Activated naive CD4-positive, alpha-beta T cell treated with anti-CD3 and anti-CD28 coated beads, Interleukin-2, amount 50 U/mL, for 16 hours (primary cell): ENCODE measurements at regions not wholly inside any gene's neighbourhood (a gene's known extent, or its start where the extent isn't known, plus 50 kb on each side); places are given as distances from the start of the nearest gene placed in this dataset.

Source experiments
- DNase-seq: peaks from one replicate; pipeline ENCODE4 v3.0.0-alpha.2; 2020

- DNase-seq = no peak
Measured at GRCh38 chr17:79364315-79365094, 246.3 kb downstream of the RBFOX3 start.

GRCh38 chr17:79363552-79364275, 247.1 kb downstream of the RBFOX3 start:
- DNase-seq = no peak

- no peak for DNase-seq
Measured at GRCh38 chr17:79362772-79363305, 248.0 kb downstream of the RBFOX3 start.

DNA sequence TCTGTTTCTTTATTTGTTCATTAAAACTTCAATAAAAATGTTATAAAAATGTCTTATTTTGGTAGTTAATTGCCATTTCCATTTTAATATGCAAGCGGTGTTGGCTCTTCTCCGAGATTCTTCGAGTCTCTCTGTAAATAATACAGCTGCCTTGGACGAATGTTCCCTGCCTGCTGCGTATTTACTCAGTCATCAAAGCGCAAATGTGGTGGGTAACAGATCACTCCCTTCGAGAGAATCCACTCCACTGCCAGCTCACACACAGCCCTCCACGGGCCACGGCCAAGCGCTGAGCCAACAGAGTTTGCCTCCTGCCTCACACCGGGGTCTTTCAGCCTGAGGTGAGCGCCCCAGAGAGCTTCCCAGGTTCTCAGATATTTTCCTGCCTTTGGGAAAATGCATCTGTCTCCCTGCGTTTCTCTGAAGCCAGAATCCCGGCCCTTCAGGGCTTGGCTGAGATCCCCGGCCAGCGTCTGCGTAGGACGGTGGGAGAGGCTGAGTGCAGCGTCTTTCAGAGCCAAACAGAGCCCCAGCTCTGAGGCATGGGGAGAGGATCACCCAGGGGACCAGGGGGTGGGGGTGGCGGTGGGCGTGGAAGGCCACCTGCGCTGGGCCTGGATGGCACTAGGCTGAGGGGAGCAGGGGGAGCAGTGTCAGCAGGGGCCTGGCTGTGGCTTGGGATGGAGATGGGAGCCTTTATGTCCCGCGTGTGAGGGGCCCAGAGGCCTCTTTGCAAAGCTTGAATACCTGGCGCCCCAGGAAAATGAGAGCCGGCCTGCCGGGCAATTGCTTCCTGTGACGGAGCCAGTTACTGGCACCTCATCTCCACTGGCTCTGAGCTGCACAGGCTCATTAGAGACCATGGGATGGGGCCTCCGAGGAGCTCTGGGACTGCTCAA, 248.7 kb downstream of the RBFOX3 start:
- no peak for DNase-seq

GRCh38 chr17:79361221-79361734, 249.6 kb downstream of the RBFOX3 start:
- DNase-seq = no peak

- no peak for DNase-seq
Measured at GRCh38 chr17:79360196-79360595, 250.7 kb downstream of the RBFOX3 start.

DNA sequence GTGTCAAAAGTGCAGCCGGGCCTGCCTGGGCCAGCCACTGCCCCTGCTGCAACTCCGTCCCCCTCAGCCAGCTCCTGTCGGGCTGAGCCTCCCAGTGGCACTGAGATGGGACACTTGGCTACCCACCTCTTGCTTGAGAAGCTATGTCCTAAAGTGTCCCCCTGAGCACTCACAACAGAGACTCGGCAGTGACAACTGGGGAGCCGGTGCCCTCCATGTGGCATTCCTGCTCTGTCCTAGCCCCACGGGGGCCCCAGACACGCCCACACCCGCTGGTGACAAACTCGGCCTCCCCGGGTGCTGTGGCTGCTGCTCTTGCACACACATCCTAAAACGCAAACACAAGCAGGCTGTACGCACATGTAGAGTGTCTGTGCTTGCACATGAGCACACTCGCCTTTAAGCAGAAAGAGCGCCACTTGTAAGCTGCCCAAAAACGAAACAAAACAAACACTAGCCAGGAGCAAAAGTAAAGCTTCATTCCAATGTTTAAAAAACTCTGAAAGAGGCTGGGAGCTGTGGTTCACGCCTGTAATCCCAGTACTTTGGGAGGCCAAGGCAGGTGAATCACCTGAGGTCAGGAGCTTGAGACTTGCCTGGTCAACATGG, 253.9 kb downstream of the RBFOX3 start:
- no peak for DNase-seq

- DNase-seq = no peak
Measured at GRCh38 chr17:79355165-79355564, 255.7 kb downstream of the RBFOX3 start.

DNA sequence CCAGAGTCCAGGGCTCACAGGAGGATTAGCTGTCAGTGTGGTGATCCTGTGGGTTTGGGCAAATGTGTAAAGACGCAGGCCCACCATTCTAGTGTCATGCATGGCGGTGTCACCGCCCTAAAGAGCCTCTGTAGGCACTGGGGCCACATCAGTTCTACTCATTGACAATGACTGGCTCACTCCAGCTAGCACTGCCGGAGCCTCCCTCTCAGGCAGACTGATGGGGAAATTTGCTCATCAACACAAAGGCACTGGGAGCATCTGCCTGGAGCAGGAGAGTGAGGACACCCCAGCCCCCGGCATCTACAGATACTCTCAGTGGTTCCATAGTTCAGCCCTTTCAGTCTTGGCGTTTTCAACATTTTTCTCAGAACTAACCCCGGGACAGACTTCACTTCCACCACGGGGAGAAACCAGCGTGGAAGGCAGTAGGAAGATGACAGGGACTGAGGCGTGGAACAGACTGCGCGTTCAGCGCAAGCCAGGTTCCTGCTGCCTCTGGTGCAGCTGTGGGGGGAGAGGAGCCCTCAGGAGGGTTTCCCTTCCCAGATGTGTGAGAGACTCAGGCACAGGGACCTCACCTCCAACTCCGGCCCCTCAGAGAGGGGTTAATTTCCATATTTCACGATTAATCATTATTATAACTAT, 256.6 kb downstream of the RBFOX3 start:
- DNase-seq = no peak

DNA sequence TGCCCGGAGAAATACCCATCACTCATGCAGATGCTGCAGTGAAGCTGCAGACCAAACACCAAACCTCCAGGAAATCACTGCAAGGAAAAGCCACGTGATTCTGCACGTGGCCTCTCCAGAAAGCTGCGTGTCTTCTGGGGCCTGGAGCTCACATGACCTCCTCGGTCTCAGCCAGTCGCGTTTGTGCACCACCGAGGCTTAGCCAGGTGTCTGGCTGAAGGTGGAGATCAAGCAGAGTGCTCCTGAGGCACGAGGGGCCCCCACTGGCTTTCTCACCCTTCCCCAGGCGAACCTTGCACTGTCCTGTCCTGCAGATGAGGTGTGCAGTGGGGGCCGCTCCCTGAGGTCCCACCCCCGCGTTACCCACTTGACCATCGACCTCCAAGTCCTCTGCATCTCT, 257.3 kb downstream of the RBFOX3 start:
- no peak for DNase-seq

- DNase-seq = no peak
Measured at GRCh38 chr17:79353016-79353415, 257.8 kb downstream of the RBFOX3 start.

DNA sequence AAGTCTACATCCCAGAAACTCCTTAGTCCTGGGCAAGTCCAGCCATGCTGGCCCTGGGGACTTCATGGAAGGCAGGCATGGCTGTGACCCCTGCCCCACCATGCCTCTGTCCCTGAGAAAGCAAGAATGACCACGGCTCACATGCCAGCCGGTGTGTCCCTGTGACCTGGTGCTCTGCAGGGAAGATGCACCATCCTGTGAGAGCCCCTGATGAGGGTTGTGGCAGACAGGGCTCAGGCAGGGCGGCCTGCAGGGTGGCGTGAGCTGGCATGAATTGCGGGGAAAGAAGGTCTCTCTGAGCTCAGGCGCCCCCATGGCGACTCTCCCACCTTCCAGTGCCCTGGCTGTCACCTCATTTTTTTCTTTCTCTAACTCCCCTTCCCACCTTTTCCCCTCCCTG, 260.3 kb downstream of the RBFOX3 start:
- no peak for DNase-seq

DNA sequence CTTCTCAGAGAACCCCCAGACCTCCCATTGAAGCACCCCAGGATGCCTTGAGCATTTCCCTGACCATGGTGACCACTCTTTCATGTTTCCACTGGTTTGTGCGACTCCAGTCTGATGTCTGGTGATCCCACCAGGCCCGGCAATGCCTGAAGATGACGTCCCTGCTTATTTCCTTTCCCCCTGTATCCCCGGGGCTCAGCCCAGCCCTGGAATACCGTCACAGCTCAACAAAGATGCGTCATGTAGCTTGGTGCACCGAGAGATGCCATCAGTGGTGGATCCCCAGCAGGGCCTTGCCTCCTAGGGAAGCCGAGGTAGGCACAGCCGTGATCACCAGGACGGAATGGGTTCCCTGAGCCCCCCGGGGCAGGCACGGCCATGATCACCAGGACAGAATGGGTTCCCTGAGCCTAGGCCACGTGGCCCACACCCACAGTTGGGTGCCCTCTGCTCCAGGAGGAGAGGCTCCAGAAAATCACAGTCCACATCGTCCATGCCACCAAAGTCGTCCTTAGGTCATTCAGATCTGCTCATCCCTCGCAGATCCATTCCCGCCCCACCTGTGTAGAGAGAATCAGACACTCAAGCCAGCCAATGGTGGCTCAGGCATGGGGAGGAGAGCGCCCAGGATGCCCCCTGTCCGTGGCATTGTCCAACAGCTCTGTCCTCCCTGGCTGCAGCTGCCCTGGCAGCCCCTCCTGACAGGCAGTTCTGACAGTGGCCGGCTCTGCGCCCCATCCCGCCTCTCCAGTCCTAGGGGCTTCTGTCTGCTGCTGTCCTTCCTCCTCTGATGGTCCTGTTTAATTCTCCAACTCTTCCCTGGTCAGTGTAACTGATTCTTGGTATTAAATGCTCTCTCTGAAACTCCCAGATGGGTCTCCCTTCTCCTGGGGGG, 261.1 kb downstream of the RBFOX3 start:
- DNase-seq = no peak

DNA sequence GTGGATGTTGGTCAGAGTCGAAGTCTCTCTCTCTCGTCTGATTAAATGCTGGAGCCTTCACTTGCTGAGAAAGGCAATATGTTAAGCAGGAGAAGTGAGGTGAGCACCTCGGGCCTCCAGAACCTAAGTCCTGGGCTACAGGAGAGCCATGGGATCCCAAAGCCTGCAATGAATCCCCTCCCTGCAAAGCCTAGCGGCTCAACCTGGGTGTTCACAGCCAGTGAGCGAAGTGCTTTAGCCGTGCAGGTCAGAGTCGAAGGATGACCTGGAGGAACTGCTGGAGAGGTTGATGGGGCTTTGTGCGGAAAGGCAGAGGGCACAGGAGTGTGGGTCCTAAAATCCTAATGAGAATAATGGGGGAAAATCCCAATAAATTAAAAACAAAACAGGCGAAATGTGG, 267.8 kb downstream of the ENGASE start:
- no peak for DNase-seq

GRCh38 chr17:79341816-79342215, 267.2 kb downstream of the ENGASE start:
- no peak for DNase-seq

DNA sequence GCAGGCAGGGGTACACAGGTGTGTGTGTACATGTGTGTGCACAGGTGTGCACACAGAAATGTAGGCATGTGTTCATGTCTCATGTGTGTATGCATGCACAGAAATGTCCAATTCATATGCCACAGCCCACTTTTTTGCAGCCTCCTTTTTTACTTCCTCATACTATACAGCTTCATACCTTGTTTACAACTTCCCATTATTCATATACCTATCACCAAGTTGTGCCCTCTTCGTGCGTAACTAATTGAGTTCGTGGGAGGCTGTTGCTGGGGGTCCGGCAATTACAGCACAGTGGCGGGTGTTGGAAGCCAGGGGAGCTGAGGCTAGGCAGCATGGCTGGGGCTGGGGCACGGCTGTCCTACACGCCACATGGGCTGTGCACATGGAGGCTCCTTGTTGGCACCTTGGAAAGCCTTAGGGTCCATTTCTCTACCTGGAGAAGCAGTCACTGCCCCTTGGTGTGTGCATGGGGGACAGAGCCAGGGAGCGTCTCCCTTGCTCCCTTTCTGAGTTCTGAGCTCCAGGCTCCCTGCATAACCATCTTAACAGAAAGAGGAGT, 266.7 kb downstream of the ENGASE start:
- no peak for DNase-seq

DNA sequence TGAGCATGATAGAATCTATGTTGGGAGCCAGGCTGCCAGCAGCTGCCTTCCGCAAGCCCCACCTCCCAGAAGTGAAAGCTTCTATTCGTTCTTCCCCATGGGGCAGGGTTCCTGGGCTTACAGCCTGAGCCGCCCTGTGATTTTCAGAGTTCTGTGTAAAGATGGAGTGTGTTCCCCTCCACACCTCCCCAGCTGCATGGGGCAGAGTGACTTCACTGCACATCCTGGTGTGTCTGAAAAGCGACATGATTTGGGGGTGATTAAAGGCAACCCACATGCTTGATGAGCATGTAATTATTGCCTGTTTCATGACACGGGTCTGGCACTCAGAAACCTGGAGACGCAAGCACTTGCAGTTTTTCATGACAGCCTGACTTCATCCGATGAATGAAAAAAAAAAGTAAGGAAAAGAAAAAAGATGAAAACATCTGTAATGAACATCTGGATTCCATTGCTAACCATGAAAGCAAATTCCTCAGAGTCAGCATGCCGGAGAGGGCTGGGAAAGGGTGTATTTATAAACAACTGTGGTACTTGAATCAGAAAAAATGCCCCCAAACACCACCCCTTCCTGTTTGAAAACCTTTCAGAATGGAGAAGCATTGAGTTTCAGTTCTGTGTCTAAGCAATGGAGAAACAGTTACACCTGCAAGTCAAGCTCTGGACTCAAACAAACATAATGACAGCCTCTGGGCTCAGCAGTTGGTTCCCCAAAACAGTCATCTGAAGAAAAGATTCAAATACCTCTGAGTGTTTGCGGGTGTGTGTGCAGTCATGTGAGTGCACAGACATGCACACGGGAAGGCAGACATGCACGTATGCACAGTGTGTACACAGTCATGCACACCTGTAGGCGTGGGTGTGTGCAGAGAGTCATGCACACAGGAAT, 266.0 kb downstream of the ENGASE start:
- DNase-seq = no peak

GRCh38 chr17:79339321-79339720, 264.7 kb downstream of the ENGASE start:
- no peak for DNase-seq

DNA sequence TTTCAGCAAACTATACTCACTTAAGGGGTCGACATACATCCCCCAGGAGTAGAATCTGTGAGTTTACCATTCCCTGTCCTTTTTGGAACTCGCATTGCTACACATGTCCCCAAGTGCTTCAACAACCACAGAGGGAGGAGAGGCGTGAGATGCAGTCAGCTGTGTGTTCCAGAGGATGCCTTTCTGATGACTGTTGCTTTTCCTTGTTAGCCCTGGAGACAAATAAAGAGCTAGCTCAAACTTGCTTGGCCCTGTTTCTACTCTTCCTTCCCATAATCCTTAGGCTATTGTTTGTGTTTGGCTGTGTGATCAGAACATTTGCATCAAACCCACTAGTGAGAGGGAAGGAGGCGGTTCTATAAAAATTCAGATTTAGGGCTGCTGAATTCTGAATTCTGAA, 264.0 kb downstream of the ENGASE start:
- DNase-seq = no peak
